CD8-positive, alpha-beta memory T cell (primary cell): ENCODE measurements at regions not wholly inside any gene's neighbourhood (a gene's known extent, or its start where the extent isn't known, plus 50 kb on each side); places are given as distances from the start of the nearest gene placed in this dataset.
"Not testable (repeated sequence)": the region's sequence is repeated elsewhere in the genome, so short reads cannot be mapped to it uniquely, and the experiment has no call there.

Experiments
- CTCF ChIA-PET: fragments of 350-600 bp; sonication (Branson Sonifier 250); formaldehyde crosslinking; loops from one replicate; lab custom pipeline; 2021; ENCODE audit warnings: antibody characterized with exemption; lab: Charles Lee
- POLR2A ChIA-PET: fragments of 350-600 bp; sonication (Branson Sonifier 250); formaldehyde crosslinking; loops from one replicate; lab custom pipeline; 2021; ENCODE audit warnings: antibody characterized with exemption; lab: Charles Lee
- DNase-seq, 5 donors: peaks; one replicate each; pipeline versions ENCODE4 v3.0.0 to v3.0.0-alpha.2; 2020 to 2022; ENCODE audit warnings: mixed read lengths in 1 of 5
- H3K27ac ChIP-seq: one replicate; pipeline ENCODE4 v1.7.0; 2013; ENCODE audit warnings: low read depth, mild to moderate bottlenecking, low read length, moderate library complexity
- H3K27me3 ChIP-seq: 2 replicates; pipeline ENCODE4 v1.7.0; 2013; ENCODE audit warnings: low read length, mild to moderate bottlenecking; ENCODE audit not compliant: insufficient read depth, poor library complexity, severe bottlenecking
- H3K36me3 ChIP-seq: 2 replicates; pipeline ENCODE4 v1.7.0; 2013; ENCODE audit warnings: mild to moderate bottlenecking, low read length, moderate library complexity; ENCODE audit not compliant: insufficient read depth
- H3K4me1 ChIP-seq: 2 replicates; pipeline ENCODE4 v1.7.0; 2013; ENCODE audit warnings: mild to moderate bottlenecking, low read length, moderate library complexity; ENCODE audit not compliant: insufficient read depth
- H3K4me3 ChIP-seq: 2 replicates; pipeline ENCODE4 v1.7.0; 2013; ENCODE audit warnings: mild to moderate bottlenecking, low read length
- H3K9me3 ChIP-seq: 2 replicates; pipeline ENCODE4 v1.7.0; 2013; ENCODE audit warnings: mild to moderate bottlenecking, low read length
- H3K27ac Mint-ChIP-seq, 8 donors: one replicate each; pipeline ENCODE4 v1.8.0; 2020 to 2021; ENCODE audit warnings: mixed read lengths in 8 of 8, mild to moderate bottlenecking in 6 of 8, inconsistent platforms in 3 of 8, moderate library complexity in 3 of 8
- H3K27me3 Mint-ChIP-seq, 2 donors: one replicate each; pipeline ENCODE4 v1.8.0; 2020 to 2021; ENCODE audit warnings: mixed read lengths in 2 of 2, mild to moderate bottlenecking in 1 of 2, moderate library complexity in 1 of 2
- H3K36me3 Mint-ChIP-seq, 3 donors: one replicate each; pipeline ENCODE4 v1.8.0; 2020 to 2021; ENCODE audit warnings: mixed read lengths in 3 of 3, inconsistent platforms in 1 of 3, mild to moderate bottlenecking in 1 of 3
- H3K4me1 Mint-ChIP-seq, 3 donors: one replicate each; pipeline ENCODE4 v1.8.0; 2020 to 2021; ENCODE audit warnings: mixed read lengths in 3 of 3, inconsistent platforms in 1 of 3, mild to moderate bottlenecking in 1 of 3
- H3K4me3 Mint-ChIP-seq, 7 donors: one replicate each; pipeline ENCODE4 v1.8.0; 2020 to 2021; ENCODE audit warnings: mixed read lengths in 7 of 7, mild to moderate bottlenecking in 6 of 7, moderate library complexity in 4 of 7, inconsistent platforms in 2 of 7
- H3K9me3 Mint-ChIP-seq, 5 donors: one replicate each; pipeline ENCODE4 v1.8.0; 2020 to 2022; ENCODE audit warnings: mixed read lengths in 5 of 5, mild to moderate bottlenecking in 3 of 5, moderate library complexity in 2 of 5, inconsistent platforms in 1 of 5

DNA sequence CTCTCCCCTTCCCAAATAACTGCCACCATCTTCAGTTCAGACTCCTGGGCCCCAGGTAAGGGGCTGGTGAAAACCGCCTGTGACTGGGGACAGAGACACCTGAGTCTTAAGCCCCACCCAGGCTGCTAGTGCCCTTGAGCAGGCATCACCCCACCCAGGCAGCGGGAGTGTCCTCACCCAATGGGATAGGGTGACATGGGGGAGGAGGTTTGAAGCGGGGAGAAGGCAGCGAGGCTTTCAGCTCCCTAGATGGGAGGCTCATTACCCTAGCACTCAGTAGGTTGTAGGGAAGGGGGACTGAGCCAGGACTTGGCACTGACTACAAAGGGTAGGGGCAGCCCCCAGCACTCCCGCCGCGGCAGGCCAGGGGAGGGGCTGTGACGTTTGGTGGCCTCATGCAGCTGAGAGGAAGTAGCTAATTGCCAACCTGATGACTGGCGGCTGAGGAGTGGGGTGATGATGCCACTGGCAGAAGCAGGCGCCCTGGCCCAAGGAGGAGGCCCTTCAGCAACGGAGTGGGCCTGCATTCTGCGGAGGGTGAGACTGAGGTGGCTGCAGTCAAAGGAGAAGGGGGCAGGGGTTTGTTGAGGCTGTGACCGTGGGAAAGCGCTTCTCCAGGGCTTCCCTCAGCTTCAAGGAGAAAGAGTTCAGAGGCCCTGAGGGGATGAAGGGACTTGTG lies 126.9 kb downstream of the MRPL14 start:
- Mint-ChIP-seq H3K4me3 (peak overlapping the region in 3 of 7 donors; percentile 8 to 91 (median 11)), H3K27me3 (peaks cover 28 to 43% of the 10 kb centered on the region in 2 donors), H3K4me1 (peaks cover 0 to 27% (median 3%) of the 10 kb centered on the region in 3 donors), H3K36me3 (no peaks in the 10 kb centered on the region), H3K9me3 (no peaks in the 10 kb centered on the region), H3K27ac (no peak overlapping the region)
- Histone ChIP-seq H3K4me1 (peaks cover 5% of the 10 kb centered on the region), H3K4me3 (no peak overlapping the region), H3K27ac (no peak overlapping the region), H3K36me3 (no peaks in the 10 kb centered on the region), H3K9me3 (no peaks in the 10 kb centered on the region), H3K27me3 (peaks cover 16% of the 10 kb centered on the region)
- peak in 1 of 5 donors; percentile 12 for DNase-seq
- CTCF ChIA-PET, result no interaction called here
- POLR2A ChIA-PET, result no interaction called here

DNA sequence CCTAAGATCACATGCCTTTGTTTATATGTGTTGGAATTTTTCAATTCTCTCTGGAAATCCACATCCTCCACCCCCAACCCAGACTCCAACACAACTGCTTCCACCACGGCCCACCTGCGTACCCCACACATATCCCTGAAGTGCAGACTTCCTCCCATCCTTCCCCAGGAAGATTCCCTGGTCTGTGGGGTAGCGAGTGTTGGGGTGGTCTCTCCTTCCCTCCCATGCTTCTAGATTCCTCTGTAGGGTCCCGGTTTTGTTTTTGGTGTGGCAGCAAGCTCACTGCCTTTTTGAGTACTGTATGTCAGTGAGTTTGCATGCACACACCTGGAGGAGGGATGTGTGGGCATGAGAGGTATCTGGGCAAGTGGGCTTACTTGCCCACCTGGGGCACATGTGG lies 127.6 kb downstream of the MRPL14 start:
- Histone ChIP-seq H3K27ac (no peak overlapping the region), H3K4me1 (peaks cover 5% of the 10 kb centered on the region), H3K36me3 (no peaks in the 10 kb centered on the region), H3K9me3 (no peaks in the 10 kb centered on the region), H3K4me3 (no peak overlapping the region), H3K27me3 (peaks cover 16% of the 10 kb centered on the region)
- ChIA-PET CTCF (no interaction called here), POLR2A (no interaction called here)
- no peak overlapping the region for H3K27ac Mint-ChIP-seq
- H3K4me1 Mint-ChIP-seq, result peaks cover 0 to 27% (median 3%) of the 10 kb centered on the region in 3 donors
- H3K36me3 Mint-ChIP-seq, result no peaks in the 10 kb centered on the region
- no peak for DNase-seq
- peaks cover 25 to 39% of the 10 kb centered on the region in 2 donors for H3K27me3 Mint-ChIP-seq
- H3K9me3 Mint-ChIP-seq, result no peaks in the 10 kb centered on the region
- no peak overlapping the region for H3K4me3 Mint-ChIP-seq

DNA sequence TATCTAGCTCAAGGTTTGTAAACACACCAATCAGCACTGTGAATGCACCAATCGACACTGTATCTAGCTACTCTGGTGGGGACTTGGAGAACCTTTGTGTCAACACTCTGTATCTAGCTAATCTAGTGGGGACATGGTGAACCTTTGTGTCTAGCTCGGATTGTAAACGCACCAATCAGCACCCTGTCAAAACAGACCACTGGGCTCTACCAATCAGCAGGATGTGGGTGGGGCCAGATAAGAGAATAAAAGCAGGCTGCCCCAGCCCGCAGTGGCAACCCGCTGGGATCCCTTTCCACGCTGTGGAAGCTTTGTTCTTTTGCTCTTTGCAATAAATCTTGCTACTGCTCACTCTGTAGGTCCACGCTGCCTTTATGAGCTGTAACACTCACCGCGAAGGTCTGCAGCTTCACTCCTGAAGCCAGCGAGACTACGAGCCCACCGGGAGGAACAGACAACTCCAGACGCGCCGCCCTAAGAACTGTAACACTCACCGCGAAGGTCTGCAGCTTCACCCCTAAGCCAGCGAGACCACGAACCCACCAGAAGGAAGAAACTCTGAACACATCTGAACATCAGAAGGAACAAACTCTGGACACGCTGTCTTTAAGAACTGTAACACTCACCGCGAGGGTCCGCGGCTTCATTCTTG lies 128.5 kb downstream of the MRPL14 start:
- CTCF ChIA-PET, result interaction anchor here (1.2 kb wide), 1 partner anchor 32 kb away, joined by 3 read pairs; no protein-coding TSS in a partner anchor
- H3K4me3 ChIP-seq, H3K9me3 Mint-ChIP-seq, POLR2A ChIA-PET, DNase-seq, H3K4me1 ChIP-seq, H3K36me3 Mint-ChIP-seq, H3K27ac ChIP-seq, H3K36me3 ChIP-seq, H3K9me3 ChIP-seq, H3K27ac Mint-ChIP-seq: not testable (repeated sequence)
- peaks cover 16% of the 10 kb centered on the region for H3K27me3 ChIP-seq
- peaks cover 18 to 33% of the 10 kb centered on the region in 2 donors for H3K27me3 Mint-ChIP-seq
- H3K4me1 Mint-ChIP-seq, result peaks cover 0 to 22% (median 3%) of the 10 kb centered on the region in 3 donors
- H3K4me3 Mint-ChIP-seq, result peak overlapping the region in 1 of 7 donors; percentile 3

DNA sequence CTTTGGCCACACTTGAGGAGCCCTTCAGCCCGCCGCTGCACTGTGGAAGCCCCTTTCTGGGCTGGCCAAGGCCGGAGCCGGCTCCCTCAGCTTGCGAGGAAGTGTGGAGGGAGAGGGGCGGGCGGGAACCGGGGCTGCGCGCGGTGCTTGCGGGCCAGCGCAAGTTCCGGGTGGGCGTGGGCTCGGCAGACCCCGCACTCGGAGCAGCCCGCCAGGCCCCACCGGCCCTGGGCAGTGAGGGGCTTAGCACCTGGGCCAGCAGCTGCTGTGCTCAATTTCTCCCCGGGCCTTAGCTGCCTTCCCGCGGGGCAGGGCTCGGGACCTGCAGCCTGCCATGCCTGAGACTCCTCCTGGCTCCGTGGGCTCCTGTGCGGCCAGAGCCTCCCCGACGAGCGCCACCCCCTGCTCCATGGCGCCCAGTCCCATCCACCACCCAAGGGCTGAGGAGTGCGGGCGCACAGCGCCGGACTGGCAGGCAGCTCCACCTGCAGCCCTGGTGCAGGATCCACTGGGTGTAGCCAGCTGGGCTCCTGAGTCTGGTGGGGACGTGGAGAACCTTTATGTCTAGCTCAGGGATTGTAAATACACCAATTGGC lies 129.2 kb downstream of the MRPL14 start:
- H3K4me3 Mint-ChIP-seq, H3K27ac Mint-ChIP-seq, H3K27me3 ChIP-seq, H3K4me1 ChIP-seq, POLR2A ChIA-PET, H3K36me3 Mint-ChIP-seq, H3K27ac ChIP-seq, H3K9me3 ChIP-seq, DNase-seq, H3K36me3 ChIP-seq, H3K4me3 ChIP-seq, H3K9me3 Mint-ChIP-seq: not testable (repeated sequence)
- Mint-ChIP-seq H3K27me3 (peaks cover 13 to 29% of the 10 kb centered on the region in 2 donors), H3K4me1 (peaks cover 0 to 20% (median 0%) of the 10 kb centered on the region in 3 donors)
- CTCF ChIA-PET, result interaction anchor here (1.2 kb wide), 1 partner anchor 32 kb away, joined by 3 read pairs; no protein-coding TSS in a partner anchor

DNA sequence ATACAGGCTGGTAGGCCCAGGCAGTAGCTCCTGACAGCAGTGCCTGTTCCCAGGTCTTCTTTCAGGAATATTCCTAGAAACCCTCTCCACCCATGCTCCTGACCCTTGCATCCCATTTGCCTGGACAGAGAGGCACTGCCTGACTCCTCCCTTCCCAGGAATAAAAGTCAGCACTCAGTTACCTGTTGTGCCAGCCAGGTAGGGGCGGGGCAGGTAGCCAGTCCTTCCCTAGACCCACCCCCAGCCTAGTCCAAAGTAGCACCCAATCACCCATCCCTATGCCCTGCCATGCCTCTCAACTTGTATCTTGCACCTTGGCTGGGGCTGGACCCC lies 129.9 kb downstream of the MRPL14 start:
- DNase-seq, result no peak
- Mint-ChIP-seq H3K27me3 (peaks cover 8 to 25% of the 10 kb centered on the region in 2 donors), H3K4me1 (peaks cover 0 to 12% (median 0%) of the 10 kb centered on the region in 3 donors), H3K4me3 (no peak overlapping the region), H3K27ac (no peak overlapping the region), H3K9me3 (no peaks in the 10 kb centered on the region), H3K36me3 (no peaks in the 10 kb centered on the region)
- Histone ChIP-seq H3K4me3 (no peak overlapping the region), H3K27me3 (peaks cover 6% of the 10 kb centered on the region), H3K36me3 (no peaks in the 10 kb centered on the region), H3K4me1 (peaks cover 5% of the 10 kb centered on the region), H3K9me3 (no peaks in the 10 kb centered on the region), H3K27ac (no peak overlapping the region)
- POLR2A ChIA-PET, result no interaction called here
- CTCF ChIA-PET, result no interaction called here

DNA sequence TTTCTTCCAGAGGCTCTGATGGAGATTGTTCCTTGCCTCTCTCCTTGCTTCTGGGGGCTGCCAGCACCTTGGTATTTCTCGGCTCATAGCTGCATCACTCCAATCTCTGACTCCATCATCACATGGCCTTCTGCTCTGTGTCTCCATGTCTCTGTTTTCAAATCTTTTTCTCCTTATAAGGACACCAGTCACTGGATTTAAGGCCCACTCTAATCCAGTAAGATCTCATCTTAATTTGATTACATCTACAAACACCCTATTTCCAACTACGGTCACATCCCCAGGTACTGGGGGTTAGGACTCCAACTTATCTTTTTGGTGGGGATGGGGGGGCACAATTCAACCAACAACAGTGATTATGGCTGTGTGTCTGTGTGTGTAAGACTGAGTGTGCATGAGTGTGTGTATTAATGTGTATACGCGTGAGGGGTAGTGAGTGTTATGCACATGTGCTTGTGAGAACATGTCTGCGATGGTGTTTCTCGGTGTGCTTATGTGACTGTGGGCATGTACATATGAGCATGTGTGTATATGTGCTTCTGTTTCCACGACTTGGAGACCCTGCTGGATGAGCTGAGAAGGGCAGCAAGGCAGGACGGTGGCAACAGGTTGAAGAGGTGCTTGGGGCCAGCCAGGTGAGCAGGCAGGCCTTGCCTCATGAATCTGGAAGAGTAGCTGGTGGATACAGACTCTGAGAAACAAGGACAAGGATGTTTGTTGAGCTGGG lies 130.5 kb downstream of the MRPL14 start:
- H3K27ac Mint-ChIP-seq, result peak overlapping the region in 1 of 8 donors; percentile 9
- peaks cover 7 to 24% of the 10 kb centered on the region in 2 donors for H3K27me3 Mint-ChIP-seq
- ChIA-PET POLR2A (no interaction called here), CTCF (no interaction called here)
- Histone ChIP-seq H3K27ac (no peak overlapping the region), H3K4me1 (peaks cover 2% of the 10 kb centered on the region), H3K36me3 (no peaks in the 10 kb centered on the region), H3K4me3 (no peak overlapping the region), H3K9me3 (no peaks in the 10 kb centered on the region), H3K27me3 (peaks cover 6% of the 10 kb centered on the region)
- no peak for DNase-seq
- peaks cover 0 to 9% (median 0%) of the 10 kb centered on the region in 3 donors for H3K4me1 Mint-ChIP-seq
- no peaks in the 10 kb centered on the region for H3K9me3 Mint-ChIP-seq
- no peaks in the 10 kb centered on the region for H3K36me3 Mint-ChIP-seq
- H3K4me3 Mint-ChIP-seq, result no peak overlapping the region

GRCh38 chr6:43995137-43995536 lies 132.1 kb downstream of the MRPL14 start:
- no peaks in the 10 kb centered on the region for H3K36me3 ChIP-seq
- ChIA-PET CTCF (interaction anchor here (0.7 kb wide), 1 partner anchor 10 kb away, joined by 3 read pairs; no protein-coding TSS in a partner anchor), POLR2A (no interaction called here)
- Mint-ChIP-seq H3K9me3 (no peaks in the 10 kb centered on the region), H3K4me1 (peaks cover 0 to 2% (median 0%) of the 10 kb centered on the region in 3 donors), H3K27ac (no peak overlapping the region), H3K27me3 (peaks cover 6 to 13% of the 10 kb centered on the region in 2 donors), H3K4me3 (no peak overlapping the region), H3K36me3 (no peaks in the 10 kb centered on the region)
- H3K9me3 ChIP-seq, result no peaks in the 10 kb centered on the region
- H3K4me3 ChIP-seq, result no peak overlapping the region
- no peaks in the 10 kb centered on the region for H3K27me3 ChIP-seq
- no peaks in the 10 kb centered on the region for H3K4me1 ChIP-seq
- H3K27ac ChIP-seq, result no peak overlapping the region
- no peak for DNase-seq
